HG02938 (cell line): ENCODE measurements at regions not wholly inside any gene's neighbourhood (a gene's known extent, or its start where the extent isn't known, plus 50 kb on each side); places are given as distances from the start of the nearest gene placed in this dataset.

Source experiments
- ATAC-seq: cut with Tn5 transposase; IDR thresholded peaks from one replicate; pipeline ENCODE4 v1.9.1; 2021; ENCODE audit warnings: mild to moderate bottlenecking, moderate library complexity; ENCODE audit not compliant: unreplicated experiment

- ATAC-seq = no peak
Observed at GRCh38 chr14:42480255-42480654, 873.6 kb downstream of the LRFN5 start.

- ATAC-seq = no peak
Observed at GRCh38 chr14:42475289-42475688, 868.6 kb downstream of the LRFN5 start.

GRCh38 chr14:42470427-42470719 lies 863.7 kb downstream of the LRFN5 start:
- no peak for ATAC-seq

GRCh38 chr14:42469637-42470426 lies 863.2 kb downstream of the LRFN5 start:
- no peak for ATAC-seq

GRCh38 chr14:42460673-42461072 lies 854.0 kb downstream of the LRFN5 start:
- no peak for ATAC-seq

- ATAC-seq = no peak
Observed at GRCh38 chr14:42459171-42459685, 852.6 kb downstream of the LRFN5 start.

GRCh38 chr14:42441615-42442014 lies 834.9 kb downstream of the LRFN5 start:
- no peak for ATAC-seq

- ATAC-seq = no peak
Observed at GRCh38 chr14:42437809-42438208, 831.1 kb downstream of the LRFN5 start.

- no peak for ATAC-seq
Observed at GRCh38 chr14:42429401-42429800, 822.7 kb downstream of the LRFN5 start.

GRCh38 chr14:42428996-42429395 lies 822.3 kb downstream of the LRFN5 start:
- peak; percentile 80 for ATAC-seq

- no peak for ATAC-seq
Observed at GRCh38 chr14:42424501-42424900, 817.8 kb downstream of the LRFN5 start.

GRCh38 chr14:42421377-42422078 lies 814.9 kb downstream of the LRFN5 start:
- no peak for ATAC-seq

GRCh38 chr14:42420071-42420470 lies 813.4 kb downstream of the LRFN5 start:
- ATAC-seq = no peak

- ATAC-seq = no peak
Observed at GRCh38 chr14:42407153-42407552, 800.5 kb downstream of the LRFN5 start.

GRCh38 chr14:42391146-42391834 lies 784.6 kb downstream of the LRFN5 start:
- no peak for ATAC-seq

- ATAC-seq = no peak
Observed at GRCh38 chr14:42378880-42379279, 772.2 kb downstream of the LRFN5 start.

- no peak for ATAC-seq
Observed at GRCh38 chr14:42378274-42378673, 771.6 kb downstream of the LRFN5 start.

- no peak for ATAC-seq
Observed at GRCh38 chr14:42374332-42374731, 767.7 kb downstream of the LRFN5 start.

- ATAC-seq = no peak
Observed at GRCh38 chr14:42370056-42370455, 763.4 kb downstream of the LRFN5 start.

- ATAC-seq = no peak
Observed at GRCh38 chr14:42368234-42368633, 761.6 kb downstream of the LRFN5 start.

GRCh38 chr14:42353315-42353714 lies 746.6 kb downstream of the LRFN5 start:
- ATAC-seq = no peak

GRCh38 chr14:42335918-42336317 lies 729.2 kb downstream of the LRFN5 start:
- no peak for ATAC-seq
